ENCODE measurements at regions not wholly inside any gene's neighbourhood (a gene's known extent, or its start where the extent isn't known, plus 50 kb on each side); places are given as distances from the start of the nearest gene placed in this dataset.
"Not testable (repeated sequence)": the region's sequence is repeated elsewhere in the genome, so short reads cannot be mapped to it uniquely, and the experiment has no call there.

- no peak for DNase-seq
Measured at GRCh38 chr7:110529175-110529574, 561.8 kb upstream of the LRRN3 start.

DNA sequence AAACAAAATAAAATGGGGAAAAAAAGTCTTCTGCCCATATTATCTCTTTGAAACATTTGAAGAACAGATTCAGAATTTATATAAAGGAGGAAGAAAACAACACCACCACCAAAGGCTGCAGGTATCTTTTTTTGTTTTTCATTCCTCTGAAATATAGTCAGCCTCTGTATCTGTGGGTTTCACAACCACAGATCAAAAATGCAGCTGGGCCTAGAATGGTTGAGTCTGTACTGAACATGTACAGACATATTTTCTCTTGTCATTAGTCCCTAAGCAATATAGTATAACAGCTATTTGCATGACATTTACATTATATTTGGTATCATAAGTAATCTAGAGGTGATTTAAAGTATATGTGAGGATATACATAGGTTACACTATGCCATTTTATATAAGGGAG is 559.7 kb upstream of the LRRN3 start:
- no peak for DNase-seq

- peak; percentile 15 for DNase-seq
Measured at GRCh38 chr7:110534241-110534931, 556.5 kb upstream of the LRRN3 start.

DNA sequence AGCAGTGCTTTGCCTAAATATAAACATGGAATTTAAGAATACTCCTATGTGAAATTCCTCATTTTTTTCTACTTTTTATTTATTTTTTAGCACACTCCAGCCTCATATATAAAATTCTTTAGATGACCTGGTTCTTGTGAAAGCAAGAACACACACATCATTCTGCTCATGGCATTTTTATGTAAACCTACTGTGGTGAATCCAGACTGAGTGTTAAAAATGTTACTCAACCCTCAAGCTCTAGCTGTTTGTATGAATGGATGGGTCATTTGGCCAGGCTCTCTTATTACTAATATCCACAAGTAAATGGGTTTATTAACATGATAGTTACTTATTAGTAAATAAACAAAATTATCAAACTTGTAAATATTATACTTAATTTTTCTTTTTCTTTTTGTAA is 551.7 kb upstream of the LRRN3 start:
- no peak for DNase-seq

- DNase-seq = peak; percentile 53
Measured at GRCh38 chr7:110541962-110542361, 549.0 kb upstream of the LRRN3 start.

DNA sequence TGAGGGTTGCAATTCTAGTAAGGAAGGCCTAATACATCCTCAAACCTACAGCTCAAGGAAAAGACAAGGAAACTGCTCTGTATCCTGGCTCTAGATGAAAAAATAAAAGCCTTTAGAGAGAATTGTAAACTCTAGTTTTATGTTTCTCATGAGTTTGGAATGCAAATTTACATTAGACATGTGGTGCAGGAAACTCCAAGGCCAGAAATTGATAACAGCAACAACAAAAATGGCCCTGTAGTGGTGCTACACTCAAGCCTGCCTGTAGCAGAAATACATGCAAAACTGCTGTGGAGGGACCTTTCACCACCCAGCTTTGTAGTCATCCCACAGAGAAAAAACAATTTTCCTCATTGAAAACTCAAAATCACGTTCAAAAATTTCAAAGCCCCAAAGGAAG is 546.7 kb upstream of the LRRN3 start:
- peak; percentile 37 for DNase-seq

- no peak for DNase-seq
Measured at GRCh38 chr7:110548372-110548771, 542.6 kb upstream of the LRRN3 start.

DNA sequence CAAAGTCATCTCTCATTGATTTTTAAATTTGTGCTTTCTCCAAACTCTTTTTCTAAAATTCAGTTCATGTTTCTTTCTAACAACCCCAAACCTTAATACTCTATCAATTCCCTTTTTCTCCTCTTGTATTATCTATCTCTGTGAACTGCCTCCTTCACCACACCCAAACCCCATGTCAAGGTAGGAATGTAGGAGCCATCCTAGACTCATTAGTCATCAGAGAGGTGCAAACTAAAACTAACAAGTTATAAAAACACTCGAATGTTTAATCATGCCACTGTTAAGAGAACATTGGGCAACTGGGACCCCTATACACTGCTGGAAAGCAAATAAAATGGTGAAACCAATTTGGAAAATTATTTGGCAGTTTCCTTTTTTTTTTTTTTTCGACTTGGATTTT is 533.8 kb upstream of the LRRN3 start:
- DNase-seq = no peak

DNA sequence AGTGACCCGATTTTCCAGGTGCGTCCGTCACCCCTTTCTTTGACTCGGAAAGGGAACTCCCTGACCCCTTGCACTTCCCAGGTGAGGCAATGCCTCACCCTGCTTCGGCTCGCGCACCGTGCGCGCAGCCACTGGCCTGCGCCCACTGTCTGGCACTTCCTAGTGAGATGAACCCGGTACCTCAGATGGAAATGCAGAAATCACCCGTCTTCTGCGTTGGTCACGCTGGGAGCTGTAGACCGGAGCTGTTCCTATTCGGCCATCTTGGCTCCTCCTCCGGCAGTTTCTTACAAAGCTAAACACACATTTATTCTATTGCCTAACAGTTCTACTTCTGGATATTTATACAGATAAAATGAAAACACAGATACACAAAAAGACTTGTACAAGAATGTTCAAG is 527.6 kb upstream of the LRRN3 start:
- not testable (repeated sequence) for DNase-seq

DNA sequence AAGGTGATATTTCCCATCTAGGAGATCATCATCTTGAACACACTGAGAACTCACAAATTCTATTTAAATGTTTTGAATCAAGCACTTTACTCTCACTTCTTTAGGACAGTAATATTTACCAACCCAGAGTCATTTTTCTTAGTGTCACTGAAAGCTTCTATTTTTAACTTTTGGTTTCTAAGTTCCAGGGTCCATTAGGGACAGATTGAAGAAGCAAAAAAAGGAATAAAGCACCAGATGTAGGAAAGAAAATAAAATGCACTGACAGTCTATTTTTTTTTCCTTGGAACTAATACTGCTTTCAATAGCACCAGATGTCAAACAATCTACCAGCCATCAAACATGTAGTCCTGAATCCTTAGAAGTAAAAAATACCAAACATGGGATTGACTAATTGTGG is 526.7 kb upstream of the LRRN3 start:
- no peak for DNase-seq

DNA sequence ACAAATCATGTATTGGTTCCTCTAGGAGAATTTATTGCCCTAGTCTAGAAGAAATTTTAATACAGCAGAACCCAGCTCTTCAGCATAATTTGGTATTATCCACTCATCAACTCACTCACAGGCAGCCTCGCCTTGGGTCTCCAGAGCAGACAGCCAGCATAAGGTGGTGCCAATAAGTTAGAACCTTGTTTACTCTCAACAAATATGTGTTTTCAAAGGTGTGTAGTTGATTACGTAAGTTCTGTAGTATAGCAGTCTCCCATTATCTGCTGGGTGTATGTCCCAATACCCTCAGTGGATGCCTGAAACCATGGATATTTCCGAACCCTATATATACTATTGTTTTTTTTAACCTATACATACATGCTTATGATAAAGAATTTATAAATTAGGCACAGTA is 522.5 kb upstream of the LRRN3 start:
- DNase-seq = no peak

GRCh38 chr7:110568932-110569331 is 522.0 kb upstream of the LRRN3 start:
- DNase-seq = peak; percentile 8

DNA sequence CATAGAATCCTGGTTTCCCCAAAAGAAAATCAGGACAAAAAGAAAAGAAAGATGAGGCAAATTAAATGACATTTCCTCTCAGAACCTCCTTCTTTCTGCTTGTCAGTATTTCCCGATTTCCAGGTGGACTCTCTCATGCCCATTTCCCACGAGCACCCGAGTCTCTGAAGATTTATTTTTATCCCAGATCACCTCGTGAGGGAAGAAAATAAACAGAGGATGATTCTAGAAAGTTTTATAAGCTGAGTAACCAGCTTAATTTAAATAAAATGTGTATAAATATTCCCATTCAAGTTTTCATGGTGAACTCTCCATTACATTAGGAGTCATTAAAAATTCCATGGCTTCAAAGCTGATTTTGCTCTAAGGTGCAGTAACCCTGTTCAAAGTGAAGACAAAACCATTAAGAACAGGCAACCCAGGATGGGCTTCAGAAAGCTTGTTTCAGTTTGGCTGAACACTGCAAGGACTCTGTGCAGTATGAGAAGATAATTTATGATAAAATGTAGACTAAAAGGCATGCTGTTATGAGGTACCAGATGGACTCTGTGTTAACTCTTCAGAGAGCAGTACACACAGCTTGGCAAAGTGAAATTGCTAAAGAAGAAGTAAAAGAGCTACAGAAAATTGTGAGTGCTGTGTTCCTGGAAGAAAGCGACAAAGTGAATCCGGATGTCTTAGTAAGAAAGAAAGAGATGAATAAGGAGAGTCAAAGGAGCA is 521.3 kb upstream of the LRRN3 start:
- no peak for DNase-seq

DNA sequence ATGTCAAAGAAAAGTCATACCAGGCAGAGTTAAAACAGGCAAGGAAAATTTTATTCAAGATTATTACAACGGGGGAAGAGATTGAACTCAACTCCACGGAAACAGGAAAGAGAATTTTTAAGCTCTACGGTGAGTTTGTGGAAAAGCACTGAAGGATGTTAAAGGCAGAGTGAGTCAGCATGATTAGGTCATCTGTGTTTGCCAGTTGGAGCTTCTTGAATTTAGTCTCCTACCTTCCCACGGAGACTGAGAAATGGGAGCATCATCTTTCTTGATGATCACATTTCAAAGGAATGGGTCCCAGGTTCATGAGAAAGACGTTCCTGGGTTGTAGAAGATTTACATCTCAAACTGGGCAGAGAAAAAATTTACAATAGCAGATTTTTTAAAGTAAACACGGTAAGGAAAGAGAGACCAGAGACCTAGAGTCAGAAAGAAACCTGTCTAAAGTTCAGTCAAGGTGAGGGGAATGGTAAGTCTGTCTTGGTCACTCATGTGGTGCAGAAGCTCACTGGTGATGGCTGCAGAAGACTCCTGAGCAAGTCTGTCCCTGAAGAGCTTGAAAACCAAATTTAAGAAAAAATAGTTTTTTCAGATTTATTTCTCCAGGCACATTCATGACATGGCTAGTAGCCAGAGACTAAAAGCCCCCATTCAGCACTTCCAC is 516.9 kb upstream of the LRRN3 start:
- DNase-seq = peak; percentile 63

DNA sequence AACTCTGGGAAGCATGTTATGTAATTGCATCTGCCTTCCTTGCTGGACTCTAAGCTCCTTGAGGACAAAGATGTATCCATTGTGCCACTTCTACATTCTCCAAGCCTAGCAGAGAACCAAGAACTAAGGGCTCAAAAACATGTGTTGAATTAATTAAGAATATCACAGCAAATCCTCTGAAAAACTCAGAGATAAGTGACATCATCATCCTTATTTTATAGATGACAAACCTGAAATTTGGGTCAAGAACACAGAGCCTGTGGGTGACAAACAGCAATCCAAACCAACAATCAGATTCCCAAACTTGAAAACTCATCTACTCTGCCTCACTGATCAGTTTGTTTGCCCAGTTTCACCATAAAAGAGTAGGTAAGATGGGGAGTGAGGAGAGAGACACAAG is 503.6 kb upstream of the LRRN3 start:
- no peak for DNase-seq

DNA sequence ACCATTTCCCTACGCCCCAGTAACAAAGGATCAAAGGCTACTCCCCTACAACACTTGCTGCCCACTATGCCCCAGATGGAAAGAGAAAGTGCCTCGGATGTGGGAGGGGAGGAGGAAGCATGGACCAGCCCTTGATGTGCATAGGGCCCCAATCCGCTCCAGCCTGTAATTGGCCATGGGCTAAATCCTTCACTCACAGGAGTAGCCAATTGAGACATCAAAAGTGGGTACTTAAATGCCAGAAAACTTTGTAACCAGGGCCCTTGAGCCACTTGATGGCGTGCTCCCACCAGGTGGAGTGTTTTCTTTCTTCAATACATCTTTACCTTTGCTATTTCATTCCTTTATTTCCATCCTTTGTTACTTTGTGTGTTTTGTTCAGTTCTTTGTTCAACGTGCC is 500.5 kb upstream of the LRRN3 start:
- no peak for DNase-seq

- DNase-seq = peak; percentile 9
Measured at GRCh38 chr7:110591341-110591740, 499.6 kb upstream of the LRRN3 start.

GRCh38 chr7:110592557-110592956 is 498.4 kb upstream of the LRRN3 start:
- no peak for DNase-seq

- DNase-seq = no peak
Measured at GRCh38 chr7:110593355-110593754, 497.6 kb upstream of the LRRN3 start.

DNA sequence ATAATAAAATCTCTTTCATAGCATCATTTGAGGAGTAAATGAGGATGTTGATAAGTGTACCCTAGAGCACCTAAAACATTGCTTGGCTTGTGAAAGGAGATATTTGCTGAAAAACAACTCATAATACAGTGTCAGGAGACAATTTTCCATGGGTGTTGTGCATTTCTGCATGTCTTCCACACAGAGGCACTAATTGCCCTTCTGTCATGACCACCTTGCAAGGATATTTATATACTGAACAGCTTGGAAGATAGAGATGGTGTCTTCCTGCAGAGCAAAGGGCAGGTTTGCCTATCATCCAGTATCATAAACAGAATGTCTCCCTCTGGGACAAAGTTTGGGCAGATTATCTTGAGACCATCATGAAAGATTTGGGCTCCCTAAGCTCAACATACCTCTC is 495.2 kb upstream of the LRRN3 start:
- no peak for DNase-seq

- no peak for DNase-seq
Measured at GRCh38 chr7:110600956-110601355, 490.0 kb upstream of the LRRN3 start.

DNA sequence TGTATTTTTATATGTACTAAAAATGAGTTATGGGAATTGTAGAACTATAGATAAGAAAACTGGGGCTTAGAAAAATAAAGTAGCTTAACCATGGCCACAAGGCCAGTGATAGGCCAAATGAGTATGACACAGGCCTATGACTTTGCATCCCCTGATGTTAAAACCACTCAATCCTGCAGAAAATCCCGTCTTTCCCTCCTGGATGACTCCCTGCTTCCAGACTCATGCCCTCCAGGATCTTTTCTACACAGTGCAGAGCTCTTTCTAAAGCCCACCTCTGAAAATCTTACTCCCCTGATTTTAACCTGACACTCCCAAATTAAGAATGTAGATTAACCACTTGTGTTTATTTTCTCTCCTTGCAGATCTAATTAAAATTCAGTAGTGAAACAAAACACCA is 489.2 kb upstream of the LRRN3 start:
- no peak for DNase-seq

DNA sequence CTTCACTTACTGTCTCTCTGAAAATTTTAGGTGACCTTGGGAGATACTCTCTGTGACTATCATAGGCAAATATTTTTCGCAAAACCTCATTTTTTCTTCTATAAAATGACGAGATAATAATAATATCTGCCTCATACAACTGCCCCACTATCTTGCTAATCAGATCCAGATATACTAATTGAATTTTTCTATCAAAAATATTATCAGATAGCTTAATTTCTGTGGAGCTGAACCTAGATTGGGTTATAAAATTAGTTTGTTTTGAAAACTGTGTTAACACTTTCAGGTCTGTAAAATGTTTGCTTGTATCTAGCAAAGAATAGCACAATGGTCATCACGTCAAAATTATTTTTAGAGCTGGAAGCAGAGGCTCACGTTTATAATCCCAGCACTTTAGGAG is 486.7 kb upstream of the LRRN3 start:
- no peak for DNase-seq

GRCh38 chr7:110604885-110605284 is 486.0 kb upstream of the LRRN3 start:
- DNase-seq = no peak
